22Rv1 (cell line): ENCODE measurements at regions not wholly inside any gene's neighbourhood (a gene's known extent, or its start where the extent isn't known, plus 50 kb on each side); places are given as distances from the start of the nearest gene placed in this dataset.

Experiments
- ZFX ChIP-seq: fragments of 450-650 bp; IDR thresholded peaks from 2 replicates; pipeline ENCODE4 v1.6.1; 2017; ENCODE audit warnings: antibody characterized with exemption, borderline replicate concordance
- TF ChIP-seq, protein P1 (sequence below): fragments of 450-650 bp; IDR thresholded peaks from 2 replicates; pipeline ENCODE4 v1.5.1; 2017; ENCODE audit warnings: mild to moderate bottlenecking

DNA sequence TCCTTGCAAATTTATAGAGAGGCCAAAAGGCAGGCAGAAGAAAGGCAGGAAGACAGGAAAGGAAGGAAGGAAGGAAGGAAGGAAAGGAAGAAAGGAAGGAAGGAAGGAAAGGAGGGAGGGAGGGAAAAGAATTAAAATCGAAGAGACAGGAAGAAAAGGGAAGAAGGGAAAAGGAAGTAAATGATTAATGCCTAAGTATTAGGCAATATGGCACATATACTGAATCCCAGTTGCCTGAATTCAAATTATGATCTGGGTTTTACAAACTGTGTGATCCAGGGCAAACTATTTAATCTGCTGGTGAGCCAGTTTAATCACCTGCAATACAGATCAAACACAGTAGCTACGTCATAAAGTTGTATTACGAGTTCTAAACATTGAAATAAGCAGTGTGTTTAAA lies 983.6 kb downstream of the FLRT2 start:
- TF ChIP-seq, protein P1, sequence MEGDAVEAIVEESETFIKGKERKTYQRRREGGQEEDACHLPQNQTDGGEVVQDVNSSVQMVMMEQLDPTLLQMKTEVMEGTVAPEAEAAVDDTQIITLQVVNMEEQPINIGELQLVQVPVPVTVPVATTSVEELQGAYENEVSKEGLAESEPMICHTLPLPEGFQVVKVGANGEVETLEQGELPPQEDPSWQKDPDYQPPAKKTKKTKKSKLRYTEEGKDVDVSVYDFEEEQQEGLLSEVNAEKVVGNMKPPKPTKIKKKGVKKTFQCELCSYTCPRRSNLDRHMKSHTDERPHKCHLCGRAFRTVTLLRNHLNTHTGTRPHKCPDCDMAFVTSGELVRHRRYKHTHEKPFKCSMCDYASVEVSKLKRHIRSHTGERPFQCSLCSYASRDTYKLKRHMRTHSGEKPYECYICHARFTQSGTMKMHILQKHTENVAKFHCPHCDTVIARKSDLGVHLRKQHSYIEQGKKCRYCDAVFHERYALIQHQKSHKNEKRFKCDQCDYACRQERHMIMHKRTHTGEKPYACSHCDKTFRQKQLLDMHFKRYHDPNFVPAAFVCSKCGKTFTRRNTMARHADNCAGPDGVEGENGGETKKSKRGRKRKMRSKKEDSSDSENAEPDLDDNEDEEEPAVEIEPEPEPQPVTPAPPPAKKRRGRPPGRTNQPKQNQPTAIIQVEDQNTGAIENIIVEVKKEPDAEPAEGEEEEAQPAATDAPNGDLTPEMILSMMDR: no peak
- TF ChIP-seq ZFX: no peak
